ENCODE measurements at regions not wholly inside any gene's neighbourhood (a gene's known extent, or its start where the extent isn't known, plus 50 kb on each side); places are given as distances from the start of the nearest gene placed in this dataset.
A peak's percentile ranks its signal among the peaks of the same experiment; 100 is the strongest.
"Not testable (repeated sequence)": the region's sequence is repeated elsewhere in the genome, so short reads cannot be mapped to it uniquely, and the experiment has no call there.

DNA sequence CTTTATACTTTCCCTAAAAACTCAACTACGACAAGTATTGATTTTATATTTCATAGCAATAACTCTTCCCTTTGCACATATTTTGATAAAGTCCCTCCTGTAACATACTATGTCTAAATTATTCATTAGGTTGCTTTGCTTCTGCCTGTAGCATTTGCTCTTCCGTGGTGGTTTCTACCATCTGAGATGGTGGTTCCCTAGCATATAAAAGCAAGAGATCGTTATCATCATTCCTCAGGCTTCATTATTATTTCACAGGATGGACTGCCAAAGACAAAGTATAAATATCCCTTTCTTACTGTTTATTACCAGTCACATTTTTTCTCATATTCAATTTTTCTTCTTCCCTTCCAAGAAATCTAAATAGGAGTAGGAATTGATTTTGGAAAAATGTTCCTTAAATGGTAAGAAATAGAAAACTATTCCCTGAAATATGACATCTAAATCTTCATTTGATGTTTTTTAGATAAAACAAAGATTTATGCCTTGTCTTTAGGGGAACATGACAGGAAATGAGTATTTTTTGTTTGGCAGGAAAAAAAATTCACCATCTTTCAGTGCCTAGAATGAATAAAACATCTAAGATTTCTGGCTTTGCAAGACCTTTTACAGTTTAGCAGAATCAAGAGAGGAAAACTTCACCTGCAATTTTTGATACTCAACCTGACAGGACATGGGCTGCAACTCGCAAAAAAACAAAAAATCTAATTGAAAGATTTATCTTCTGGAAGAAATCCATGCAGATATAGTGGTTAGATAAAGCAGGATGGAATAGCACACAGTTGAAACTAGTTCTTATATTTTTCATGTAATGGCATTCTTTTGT lies 340.0 kb downstream of the SPRY2 start:
- Mint-ChIP-seq H3K9me3 (peaks cover 0 to 1% (median 0%) of the 10 kb centered on the region in 7 donors), H3K4me3 (no peak overlapping the region), H3K27ac (peak overlapping the region in 1 of 6 donors; percentile 36), H3K4me1 (no peaks in the 10 kb centered on the region), H3K36me3 (no peaks in the 10 kb centered on the region), H3K27me3 (no peaks in the 10 kb centered on the region)
- ATAC-seq (ENCODE audit: low read depth in 2 of 2) (no peak), DNase-seq (no peak)

GRCh38 chr13:79999601-80000000 lies 341.3 kb downstream of the SPRY2 start:
- no peak overlapping the region for H3K4me3 Mint-ChIP-seq
- no peaks in the 10 kb centered on the region for H3K27me3 Mint-ChIP-seq
- no peaks in the 10 kb centered on the region for H3K4me1 Mint-ChIP-seq
- ATAC-seq (ENCODE audit: low read depth in 2 of 2): no peak
- H3K36me3 Mint-ChIP-seq: no peaks in the 10 kb centered on the region
- no peak overlapping the region for H3K27ac Mint-ChIP-seq
- H3K9me3 Mint-ChIP-seq: peaks cover 0 to 4% (median 0%) of the 10 kb centered on the region in 7 donors
- DNase-seq: no peak

DNA sequence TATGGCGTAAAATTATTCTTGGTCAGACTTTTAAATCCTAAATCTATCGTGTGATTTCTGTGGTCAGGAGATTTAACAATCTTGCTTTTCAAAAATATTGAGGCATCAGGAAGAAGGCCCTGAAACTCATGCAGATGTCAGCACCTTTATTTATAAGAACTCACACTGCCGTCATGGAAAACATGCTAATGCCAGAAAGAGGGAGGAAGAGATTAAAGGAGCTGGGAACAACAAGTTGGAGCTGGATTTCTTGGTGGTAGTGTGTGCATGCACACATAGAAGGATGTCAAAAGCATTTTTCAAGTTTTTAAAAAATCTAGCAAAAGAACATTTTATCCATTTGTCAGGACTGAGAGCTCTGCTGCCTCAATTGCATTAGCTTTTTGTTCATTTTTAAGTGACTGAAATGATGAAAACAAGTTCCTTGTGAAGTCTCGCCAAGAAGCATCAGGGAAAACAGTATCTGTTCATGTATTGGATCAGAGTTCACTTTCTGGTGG lies 342.5 kb downstream of the SPRY2 start:
- no peak for DNase-seq
- H3K27me3 Mint-ChIP-seq: no peaks in the 10 kb centered on the region

GRCh38 chr13:79997244-79997643 lies 343.7 kb downstream of the SPRY2 start:
- peaks cover 0 to 4% (median 0%) of the 10 kb centered on the region in 7 donors for H3K9me3 Mint-ChIP-seq

More for the DNA sequence above, 342.5 kb downstream of the SPRY2 start:
- ATAC-seq (ENCODE audit: low read depth in 2 of 2): no peak
- Mint-ChIP-seq H3K4me1 (no peaks in the 10 kb centered on the region), H3K27ac (no peak overlapping the region), H3K36me3 (no peaks in the 10 kb centered on the region), H3K4me3 (no peak overlapping the region), H3K9me3 (peaks cover 0 to 4% (median 0%) of the 10 kb centered on the region in 7 donors)

DNA sequence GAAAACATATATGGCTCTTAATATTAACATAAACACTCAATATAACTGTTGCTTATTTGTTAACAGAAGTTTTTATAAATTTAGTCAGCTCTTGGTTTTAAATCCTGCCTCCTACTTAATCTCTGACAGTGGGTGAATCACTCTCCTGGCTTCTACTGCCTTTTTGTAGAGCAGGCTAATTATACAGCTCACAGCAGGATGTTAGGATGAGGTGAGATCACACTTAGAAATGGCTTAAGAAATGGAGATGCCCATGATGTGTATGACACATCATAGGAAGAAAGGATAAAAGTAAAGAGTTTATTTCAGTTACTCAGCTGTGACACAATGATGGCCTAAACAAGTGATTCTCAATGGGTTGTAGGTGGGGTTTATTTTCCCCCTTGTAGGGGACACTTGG lies 345.6 kb downstream of the SPRY2 start:
- H3K4me1 Mint-ChIP-seq: no peaks in the 10 kb centered on the region
- no peak for ATAC-seq (ENCODE audit: low read depth in 2 of 2)
- DNase-seq: no peak
- peaks cover 0 to 4% (median 0%) of the 10 kb centered on the region in 7 donors for H3K9me3 Mint-ChIP-seq
- no peak overlapping the region for H3K4me3 Mint-ChIP-seq
- no peaks in the 10 kb centered on the region for H3K36me3 Mint-ChIP-seq
- no peak overlapping the region for H3K27ac Mint-ChIP-seq
- peaks cover 2 to 8% (median 3%) of the 10 kb centered on the region in 3 donors for H3K27me3 Mint-ChIP-seq

More at GRCh38 chr13:79997244-79997643, 343.7 kb downstream of the SPRY2 start:
- Mint-ChIP-seq H3K4me3 (no peak overlapping the region), H3K4me1 (no peaks in the 10 kb centered on the region), H3K36me3 (no peaks in the 10 kb centered on the region), H3K27ac (no peak overlapping the region), H3K27me3 (peaks cover 0 to under 1% (median 0%) of the 10 kb centered on the region in 3 donors)
- DNase-seq (no peak), ATAC-seq (ENCODE audit: low read depth in 2 of 2) (no peak)

DNA sequence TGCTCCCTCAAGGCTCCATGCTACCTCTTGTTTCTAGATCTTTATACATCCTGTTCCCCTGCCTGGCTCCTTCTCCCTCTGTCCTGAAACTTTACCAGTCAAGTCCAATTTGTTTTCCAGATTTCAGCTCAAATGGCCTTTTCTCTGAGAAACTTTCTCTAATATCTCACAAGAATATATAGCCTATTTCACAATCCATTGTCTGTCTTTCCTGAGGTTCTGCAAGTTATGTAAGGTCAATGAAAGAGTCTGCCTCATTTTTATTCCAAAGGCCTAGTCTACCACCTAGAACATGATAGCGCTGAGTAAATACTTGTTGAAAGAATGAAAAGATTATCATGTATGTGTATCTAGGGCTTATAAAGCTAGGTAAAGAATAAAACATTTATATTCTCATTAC lies 348.8 kb downstream of the SPRY2 start:
- DNase-seq (no peak), ATAC-seq (ENCODE audit: low read depth in 2 of 2) (no peak)
- Mint-ChIP-seq H3K27me3 (peaks cover 7 to 17% (median 14%) of the 10 kb centered on the region in 3 donors), H3K36me3 (no peaks in the 10 kb centered on the region), H3K4me3 (no peak overlapping the region), H3K27ac (no peak overlapping the region), H3K4me1 (no peaks in the 10 kb centered on the region), H3K9me3 (peaks cover 0 to 4% (median 0%) of the 10 kb centered on the region in 7 donors)

GRCh38 chr13:79990048-79990447 lies 350.9 kb downstream of the SPRY2 start:
- H3K27me3 Mint-ChIP-seq: peaks cover 7 to 17% (median 14%) of the 10 kb centered on the region in 3 donors
- no peak overlapping the region for H3K27ac Mint-ChIP-seq
- no peak overlapping the region for H3K4me3 Mint-ChIP-seq
- no peak for DNase-seq
- H3K9me3 Mint-ChIP-seq: no peaks in the 10 kb centered on the region
- no peaks in the 10 kb centered on the region for H3K4me1 Mint-ChIP-seq
- ATAC-seq (ENCODE audit: low read depth in 2 of 2): no peak
- no peaks in the 10 kb centered on the region for H3K36me3 Mint-ChIP-seq

DNA sequence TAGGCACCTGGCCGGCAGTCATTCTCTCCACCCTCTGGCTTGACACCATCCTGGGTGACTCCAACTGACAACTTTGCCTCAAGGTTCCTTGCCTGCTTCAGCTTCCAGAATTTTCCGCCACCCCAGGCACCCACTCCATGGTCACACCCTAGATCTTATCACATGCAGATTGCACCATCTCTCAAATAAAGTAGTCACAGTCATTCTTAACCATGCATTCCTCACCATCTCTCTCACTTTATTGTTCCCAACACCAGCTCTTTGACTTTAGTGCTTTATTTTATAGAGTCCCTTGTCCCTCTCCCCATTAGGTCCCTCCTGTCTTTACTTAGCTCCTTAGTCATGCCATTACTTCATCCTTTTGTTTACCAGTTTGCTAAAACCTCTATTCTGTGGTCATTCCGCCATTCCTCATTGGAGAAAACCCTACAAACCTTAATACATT lies 351.7 kb downstream of the SPRY2 start:
- Mint-ChIP-seq H3K27me3 (peaks cover 7 to 17% (median 14%) of the 10 kb centered on the region in 3 donors), H3K27ac (no peak overlapping the region), H3K4me3 (no peak overlapping the region), H3K36me3 (no peaks in the 10 kb centered on the region), H3K4me1 (no peaks in the 10 kb centered on the region), H3K9me3 (no peaks in the 10 kb centered on the region)
- no peak for ATAC-seq (ENCODE audit: low read depth in 2 of 2)
- no peak for DNase-seq

GRCh38 chr13:79988573-79988972 lies 352.4 kb downstream of the SPRY2 start:
- H3K4me3 Mint-ChIP-seq: no peak overlapping the region
- no peak overlapping the region for H3K27ac Mint-ChIP-seq
- ATAC-seq (ENCODE audit: low read depth in 2 of 2) (no peak), DNase-seq (no peak)
- H3K4me1 Mint-ChIP-seq: no peaks in the 10 kb centered on the region
- H3K9me3 Mint-ChIP-seq: no peaks in the 10 kb centered on the region
- no peaks in the 10 kb centered on the region for H3K36me3 Mint-ChIP-seq
- H3K27me3 Mint-ChIP-seq: peaks cover 7 to 17% (median 14%) of the 10 kb centered on the region in 3 donors

- Mint-ChIP-seq H3K27me3 (peaks cover 7 to 17% (median 14%) of the 10 kb centered on the region in 3 donors), H3K27ac (no peak overlapping the region), H3K4me1 (no peaks in the 10 kb centered on the region), H3K36me3 (no peaks in the 10 kb centered on the region), H3K4me3 (no peak overlapping the region), H3K9me3 (peaks cover 0 to 3% (median 3%) of the 10 kb centered on the region in 7 donors)
- ATAC-seq (ENCODE audit: low read depth in 2 of 2) (no peak), DNase-seq (no peak)
These were observed 353.2 kb downstream of the SPRY2 start for GRCh38 chr13:79987761-79988160.

DNA sequence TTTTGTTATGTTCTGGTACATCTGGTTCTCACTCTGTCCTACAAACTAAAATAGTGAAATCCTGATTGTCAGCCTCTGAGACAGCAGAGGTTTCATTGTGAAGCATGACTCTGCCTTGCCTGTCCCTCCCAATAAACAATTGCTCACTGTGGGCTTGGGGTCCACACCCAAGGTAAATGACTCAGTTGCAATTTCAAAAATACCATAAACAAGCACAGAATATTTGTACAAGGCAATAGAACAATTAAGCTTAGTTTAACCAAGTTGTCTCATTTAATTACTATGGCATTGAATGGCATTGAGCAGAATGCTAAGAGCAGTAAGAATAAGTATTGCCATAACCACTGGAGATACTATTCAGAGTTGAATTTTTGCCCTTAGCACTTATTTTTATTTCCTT lies 353.6 kb downstream of the SPRY2 start:
- ATAC-seq (ENCODE audit: low read depth in 2 of 2) (no peak), DNase-seq (no peak)
- Mint-ChIP-seq H3K27ac (no peak overlapping the region), H3K27me3 (peaks cover 7 to 17% (median 14%) of the 10 kb centered on the region in 3 donors), H3K9me3 (peaks cover 0 to 7% (median 4%) of the 10 kb centered on the region in 7 donors), H3K4me3 (no peak overlapping the region), H3K4me1 (no peaks in the 10 kb centered on the region), H3K36me3 (no peaks in the 10 kb centered on the region)

- H3K27ac Mint-ChIP-seq: no peak overlapping the region
- H3K27me3 Mint-ChIP-seq: peaks cover 7 to 17% (median 11%) of the 10 kb centered on the region in 3 donors
- no peaks in the 10 kb centered on the region for H3K4me1 Mint-ChIP-seq
- DNase-seq (no peak), ATAC-seq (ENCODE audit: low read depth in 2 of 2) (no peak)
- no peak overlapping the region for H3K4me3 Mint-ChIP-seq
- peaks cover 0 to 12% (median 4%) of the 10 kb centered on the region in 7 donors for H3K9me3 Mint-ChIP-seq
- H3K36me3 Mint-ChIP-seq: no peaks in the 10 kb centered on the region
These were observed 354.0 kb downstream of the SPRY2 start for GRCh38 chr13:79986890-79987289.

DNA sequence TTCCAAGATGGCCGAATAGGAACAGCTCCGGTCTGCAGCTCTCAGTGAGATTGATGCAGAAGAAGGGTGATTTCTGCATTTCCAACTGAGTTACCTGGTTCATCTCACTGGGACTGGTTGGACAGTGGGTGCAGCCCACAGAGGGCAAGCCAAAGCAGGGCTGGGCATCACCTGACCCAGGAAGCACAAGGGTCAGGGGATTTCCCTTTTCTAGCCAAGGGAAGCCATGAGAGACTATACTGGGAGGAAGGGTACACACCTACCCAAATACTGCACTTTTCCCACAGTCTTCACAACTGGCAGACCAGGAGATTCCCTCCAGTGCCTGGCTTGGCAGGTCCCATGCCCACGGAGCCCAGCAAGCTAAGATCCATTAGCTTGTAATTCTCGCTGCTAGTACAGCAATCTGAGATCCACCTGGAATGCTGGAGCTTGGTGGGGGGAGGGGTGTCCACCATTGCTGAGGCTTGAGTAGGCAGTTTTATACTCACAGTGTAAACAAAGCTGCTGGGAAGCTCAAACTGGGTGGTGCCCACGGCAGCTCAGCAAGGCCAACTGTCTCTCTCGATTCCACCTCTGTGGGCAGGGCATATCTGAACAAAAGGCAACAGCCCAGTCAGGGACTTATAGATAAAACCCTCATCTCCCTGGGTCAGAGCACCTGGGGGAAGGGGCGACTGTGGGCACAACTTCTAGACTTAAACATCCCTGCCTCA lies 365.8 kb downstream of the SPRY2 start:
- DNase-seq, H3K27me3 Mint-ChIP-seq: not testable (repeated sequence)
- peaks cover 4 to 29% (median 15%) of the 10 kb centered on the region in 7 donors for H3K9me3 Mint-ChIP-seq

More for the DNA sequence above, 365.8 kb downstream of the SPRY2 start:
- not testable (repeated sequence) for H3K36me3 Mint-ChIP-seq; ATAC-seq (ENCODE audit: low read depth in 2 of 2); H3K27ac Mint-ChIP-seq; H3K4me3 Mint-ChIP-seq; H3K4me1 Mint-ChIP-seq
